K562 (cell line): ENCODE measurements at regions not wholly inside any gene's neighbourhood (a gene's known extent, or its start where the extent isn't known, plus 50 kb on each side); places are given as distances from the start of the nearest gene placed in this dataset.

Experiments used
- ATAC-seq: fragments of 200-7000 bp; cut with Tn5 transposase; 3 replicates; pipeline ENCODE4 v1.9.1; 2020; ENCODE audit warnings: moderate library complexity
- BruUV-seq: library from RNA; stranded (reverse); fragments of 400-500 nt; replicated peaks from 2 replicates; lab custom pipeline; 2021; lab: Mats Ljungman, UMichigan
- CTCF ChIA-PET: fragments of 300-600 bp; formaldehyde crosslinking; extraction: SDS; loops from one replicate; lab custom pipeline; 2021; ENCODE audit warnings: low intra/inter-chr PET ratio; lab: Yijun Ruan, JAX
- POLR2A ChIA-PET: fragments of 300-600, 350-650 bp; sonication (Branson Sonifier 250); formaldehyde crosslinking; extraction: SDS; loops from one replicate; lab custom pipeline; 2021; ENCODE audit warnings: antibody characterized with exemption, inconsistent platforms; lab: Yijun Ruan, JAX
- DNase-seq, 4 experiments: peaks; one replicate each; pipeline versions ENCODE4 v3.0.0 to v3.0.0-alpha.2; 2011 to 2018; ENCODE audit warnings: low spot score in 3 of 4, mixed read lengths in 3 of 4; ENCODE audit errors: extremely low read depth in 1 of 4
- FAIRE-seq: peaks from 2 replicates; lab custom pipeline; 2011; peaks lifted over from hg19 to GRCh38; lab: Jason Lieb, UNC
- H2AFZ ChIP-seq: 2 replicates; pipeline ENCODE4 v1.6.0; 2011; ENCODE audit warnings: low read depth, low read length, control low read depth, inconsistent platforms
- H3K27ac ChIP-seq: fragments of 200-600 bp; 3 replicates; pipeline ENCODE4 v1.8.0; 2011; ENCODE audit warnings: low read depth, mild to moderate bottlenecking, control low read depth, inconsistent platforms, low read length, moderate library complexity, mixed read lengths; ENCODE audit errors: extremely low read depth
- H3K27me3 ChIP-seq, 2 experiments: fragments of 300-600 bp in 1 of 2; 2 replicates in 1 of 2; 3 replicates in 1 of 2; pipeline versions ENCODE4 v1.6.0 to v1.8.0; 2011; ENCODE audit warnings: inconsistent platforms in 2 of 2, low read length in 2 of 2, mild to moderate bottlenecking in 1 of 2, mixed read lengths in 1 of 2, moderate library complexity in 1 of 2; ENCODE audit not compliant: control insufficient read depth in 2 of 2, insufficient read depth in 2 of 2
- H3K36me3 ChIP-seq: fragments of 300-600 bp; 3 replicates; pipeline ENCODE4 v1.8.0; 2011; ENCODE audit warnings: mild to moderate bottlenecking, low read length, inconsistent platforms; ENCODE audit not compliant: control insufficient read depth, insufficient read depth
- H3K4me1 ChIP-seq, 2 experiments: fragments of 200-600 bp in 1 of 2; replicated peaks in 1 of 2; 2 replicates in 1 of 2; 3 replicates in 1 of 2; pipeline versions ENCODE4 v1.5.1 to v1.8.0; 2011; ENCODE audit warnings: inconsistent platforms in 2 of 2, low read length in 2 of 2, mild to moderate bottlenecking in 1 of 2, mixed read lengths in 1 of 2, moderate library complexity in 1 of 2; ENCODE audit not compliant: control insufficient read depth in 2 of 2, insufficient read depth in 2 of 2
- H3K4me2 ChIP-seq: 2 replicates; pipeline ENCODE4 v1.6.1; 2011; ENCODE audit warnings: low read length, control low read depth, inconsistent platforms, mixed read lengths; ENCODE audit not compliant: insufficient read depth
- H3K4me3 ChIP-seq: fragments of 200-600 bp; sonication (generic), shearing (Covaris generic); 2 replicates; pipeline ENCODE4 v1.5.1; 2016; ENCODE audit warnings: control low read depth, inconsistent platforms
- H3K79me2 ChIP-seq: fragments of 200-600 bp; 3 replicates; pipeline ENCODE4 v1.8.0; 2011; ENCODE audit warnings: low read length, inconsistent platforms; ENCODE audit not compliant: control insufficient read depth, insufficient read depth
- H3K9ac ChIP-seq, 2 experiments: 2 replicates each; pipeline versions ENCODE4 v1.6.0 to v1.6.1; 2011; ENCODE audit warnings: low read depth in 2 of 2, low read length in 2 of 2, control low read depth in 1 of 2, inconsistent platforms in 1 of 2, mild to moderate bottlenecking in 1 of 2, mixed read lengths in 1 of 2; ENCODE audit not compliant: insufficient read depth in 1 of 2
- H3K9me1 ChIP-seq: one replicate; pipeline ENCODE4 v1.6.0; 2011; ENCODE audit warnings: inconsistent platforms, mild to moderate bottlenecking, low read length, moderate library complexity; ENCODE audit not compliant: control insufficient read depth, insufficient read depth
- H3K9me3 ChIP-seq: replicated peaks from 2 replicates; pipeline ENCODE4 v1.5.1; 2011; ENCODE audit warnings: low read depth, low read length, inconsistent platforms; ENCODE audit not compliant: control insufficient read depth, insufficient read depth
- H4K20me1 ChIP-seq: replicated peaks from 2 replicates; pipeline ENCODE4 v1.6.1; 2011; ENCODE audit warnings: low read length, inconsistent platforms, mixed read lengths; ENCODE audit not compliant: control insufficient read depth, insufficient read depth
- BRD4 ChIP-seq: fragments of 200-600 bp; sonication (generic); IDR thresholded peaks from 2 replicates; pipeline ENCODE4 v1.6.1; 2017; ENCODE audit warnings: inconsistent platforms
- ELF2 ChIP-seq: fragments of 250-450 bp; sonication (Bioruptor Pico); IDR thresholded peaks from 2 replicates; pipeline ENCODE4 v1.5.0; 2021; ENCODE audit warnings: mild to moderate bottlenecking
- FIP1L1 ChIP-seq: fragments of 200-400 bp; formaldehyde crosslinking; IDR thresholded peaks from 2 replicates; pipeline ENCODE4 v1.6.1; 2018; ENCODE audit warnings: mild to moderate bottlenecking, low read depth, low read length; ENCODE audit not compliant: poor library complexity, severe bottlenecking
- MCM5 ChIP-seq: fragments of 450-650 bp; IDR thresholded peaks from 2 replicates; pipeline ENCODE4 v1.6.1; 2016; ENCODE audit warnings: low read depth
- RBM25 ChIP-seq: fragments of 200-400 bp; formaldehyde crosslinking; IDR thresholded peaks from 2 replicates; pipeline ENCODE4 v1.6.1; 2018; ENCODE audit warnings: low read length, low read depth, moderate library complexity; ENCODE audit not compliant: severe bottlenecking
- ZNF239 ChIP-seq: fragments of 250-450 bp; sonication (Bioruptor Pico); IDR thresholded peaks from 2 replicates; pipeline ENCODE4 v1.4.0; 2020; ENCODE audit warnings: mild to moderate bottlenecking
- WGBS: fragments of 100-300 bp; shearing (Covaris generic); methylation state at CpG from one replicate; pipeline ENCODE4 v1.1.6; 2016; ENCODE audit warnings: low coverage, mixed read lengths; ENCODE audit not compliant: insufficient coverage; ENCODE audit errors: missing lambda C conversion rate; 5-methylcytosine and 5-hydroxymethylcytosine counted together
- in situ Hi-C: fragments of 300-500 bp; cut with MboI; formaldehyde crosslinking; loops from 4 replicates; pipeline ENCODE4 v1.15.0; 2018; ENCODE audit warnings: inconsistent platforms, mixed read lengths
- intact Hi-C: fragments of 100-400 bp; cut with micrococcal nuclease; formaldehyde crosslinking; loops from 2 replicates; pipeline ENCODE4 v1.14.2; 2022
- TF ChIP-seq, protein P1 (sequence below): sonication (generic); formaldehyde crosslinking; IDR thresholded peaks from 2 replicates; pipeline ENCODE4 v1.8.0; 2022; ENCODE audit warnings: mild to moderate bottlenecking, missing genetic modification reagents
- TF ChIP-seq, protein P2 (sequence below): fragments of 250-450 bp; sonication (Bioruptor Pico); IDR thresholded peaks from 2 replicates; pipeline ENCODE4 v1.5.0; 2021; ENCODE audit warnings: mild to moderate bottlenecking, borderline replicate concordance
- TF ChIP-seq, protein P3 (sequence below): IDR thresholded peaks from 2 replicates; pipeline ENCODE4 v1.6.1; 2012; ENCODE audit warnings: low read depth, low read length, improper control_type of control experiment, borderline replicate concordance

DNA sequence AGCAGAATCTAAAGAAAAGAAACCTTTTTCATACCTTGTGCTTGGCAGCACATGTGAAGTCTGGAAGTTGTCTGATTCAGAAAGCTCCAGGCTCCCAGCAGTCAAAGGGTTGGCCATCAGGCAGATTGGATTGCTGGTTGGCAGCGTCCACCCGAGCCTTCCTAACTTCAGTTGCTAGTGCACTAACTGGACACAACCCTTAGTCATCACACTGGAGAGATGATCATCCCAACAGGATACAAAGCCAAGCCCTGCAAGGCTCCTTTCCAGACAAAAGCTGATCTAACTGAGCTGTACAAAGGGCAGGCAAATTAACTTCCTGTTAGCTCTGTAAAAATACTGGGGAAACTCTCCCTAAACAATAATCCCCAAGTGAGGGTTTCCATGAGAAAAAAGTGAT is 185.6 kb downstream of the SNX18 start (continued):
- TF ChIP-seq, protein P1, sequence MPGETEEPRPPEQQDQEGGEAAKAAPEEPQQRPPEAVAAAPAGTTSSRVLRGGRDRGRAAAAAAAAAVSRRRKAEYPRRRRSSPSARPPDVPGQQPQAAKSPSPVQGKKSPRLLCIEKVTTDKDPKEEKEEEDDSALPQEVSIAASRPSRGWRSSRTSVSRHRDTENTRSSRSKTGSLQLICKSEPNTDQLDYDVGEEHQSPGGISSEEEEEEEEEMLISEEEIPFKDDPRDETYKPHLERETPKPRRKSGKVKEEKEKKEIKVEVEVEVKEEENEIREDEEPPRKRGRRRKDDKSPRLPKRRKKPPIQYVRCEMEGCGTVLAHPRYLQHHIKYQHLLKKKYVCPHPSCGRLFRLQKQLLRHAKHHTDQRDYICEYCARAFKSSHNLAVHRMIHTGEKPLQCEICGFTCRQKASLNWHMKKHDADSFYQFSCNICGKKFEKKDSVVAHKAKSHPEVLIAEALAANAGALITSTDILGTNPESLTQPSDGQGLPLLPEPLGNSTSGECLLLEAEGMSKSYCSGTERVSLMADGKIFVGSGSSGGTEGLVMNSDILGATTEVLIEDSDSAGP (CRISPR knock-in tag) = no peak
- TF ChIP-seq MCM5 = no peak
- TF ChIP-seq, protein P2, sequence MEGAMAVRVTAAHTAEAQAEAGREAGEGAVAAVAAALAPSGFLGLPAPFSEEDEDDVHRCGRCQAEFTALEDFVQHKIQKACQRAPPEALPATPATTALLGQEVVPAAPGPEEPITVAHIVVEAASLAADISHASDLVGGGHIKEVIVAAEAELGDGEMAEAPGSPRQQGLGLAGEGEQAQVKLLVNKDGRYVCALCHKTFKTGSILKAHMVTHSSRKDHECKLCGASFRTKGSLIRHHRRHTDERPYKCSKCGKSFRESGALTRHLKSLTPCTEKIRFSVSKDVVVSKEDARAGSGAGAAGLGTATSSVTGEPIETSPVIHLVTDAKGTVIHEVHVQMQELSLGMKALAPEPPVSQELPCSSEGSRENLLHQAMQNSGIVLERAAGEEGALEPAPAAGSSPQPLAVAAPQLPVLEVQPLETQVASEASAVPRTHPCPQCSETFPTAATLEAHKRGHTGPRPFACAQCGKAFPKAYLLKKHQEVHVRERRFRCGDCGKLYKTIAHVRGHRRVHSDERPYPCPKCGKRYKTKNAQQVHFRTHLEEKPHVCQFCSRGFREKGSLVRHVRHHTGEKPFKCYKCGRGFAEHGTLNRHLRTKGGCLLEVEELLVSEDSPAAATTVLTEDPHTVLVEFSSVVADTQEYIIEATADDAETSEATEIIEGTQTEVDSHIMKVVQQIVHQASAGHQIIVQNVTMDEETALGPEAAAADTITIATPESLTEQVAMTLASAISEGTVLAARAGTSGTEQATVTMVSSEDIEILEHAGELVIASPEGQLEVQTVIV (CRISPR knock-in tag) = no peak

DNA sequence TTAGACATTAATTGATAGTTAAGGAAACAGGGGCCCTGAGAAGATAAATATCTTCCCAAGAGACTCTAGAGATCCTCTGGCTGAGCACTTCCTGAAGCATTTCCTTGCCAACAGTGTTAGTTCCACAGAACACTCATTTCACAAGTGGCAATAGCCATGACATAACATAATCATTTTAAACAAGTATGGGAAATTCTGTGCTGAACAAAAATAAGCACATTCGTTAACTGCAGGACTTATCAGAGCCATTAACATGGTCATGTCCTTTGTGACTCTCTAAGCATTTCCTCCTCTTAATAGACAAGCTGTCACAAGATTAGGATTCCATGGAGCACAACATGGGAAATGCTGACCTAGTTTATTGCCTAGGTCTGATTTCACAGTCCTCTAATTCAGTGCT is 184.9 kb downstream of the SNX18 start:
- ChIA-PET CTCF (no interaction called here), POLR2A (no interaction called here)
- BruUV-seq = no TSS peak
- H3K4me1 ChIP-seq = no peaks in the 10 kb centered on the region
- in situ Hi-C loops (no loop called here), intact Hi-C loops (no loop called here)
- TF ChIP-seq RBM25 = peak; percentile 59
- peak; percentile 98 for TF ChIP-seq ZNF239 (CRISPR knock-in tag)
- TF ChIP-seq, protein P3, sequence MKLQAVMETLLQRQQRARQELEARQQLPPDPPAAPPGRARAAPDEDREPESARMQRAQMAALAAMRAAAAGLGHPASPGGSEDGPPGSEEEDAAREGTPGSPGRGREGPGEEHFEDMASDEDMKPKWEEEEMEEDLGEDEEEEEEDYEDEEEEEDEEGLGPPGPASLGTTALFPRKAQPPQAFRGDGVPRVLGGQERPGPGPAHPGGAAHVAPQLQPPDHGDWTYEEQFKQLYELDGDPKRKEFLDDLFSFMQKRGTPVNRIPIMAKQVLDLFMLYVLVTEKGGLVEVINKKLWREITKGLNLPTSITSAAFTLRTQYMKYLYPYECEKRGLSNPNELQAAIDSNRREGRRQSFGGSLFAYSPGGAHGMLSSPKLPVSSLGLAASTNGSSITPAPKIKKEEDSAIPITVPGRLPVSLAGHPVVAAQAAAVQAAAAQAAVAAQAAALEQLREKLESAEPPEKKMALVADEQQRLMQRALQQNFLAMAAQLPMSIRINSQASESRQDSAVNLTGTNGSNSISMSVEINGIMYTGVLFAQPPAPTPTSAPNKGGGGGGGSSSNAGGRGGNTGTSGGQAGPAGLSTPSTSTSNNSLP = no peak
- TF ChIP-seq FIP1L1 = no peak
- TF ChIP-seq ELF2 (CRISPR knock-in tag) = no peak
- TF ChIP-seq BRD4 = no peak
- H3K4me3 ChIP-seq = no peak overlapping the region
- no peak overlapping the region for H2AFZ ChIP-seq
- no peaks in the 10 kb centered on the region; the same call in 2 of the 3 replicates for H3K36me3 ChIP-seq
- ATAC-seq (no peak), FAIRE-seq (no peak), DNase-seq (no peak)
- no peaks in the 10 kb centered on the region for H3K9me1 ChIP-seq
- no peak overlapping the region for H3K9ac ChIP-seq
- no peak overlapping the region for H3K4me2 ChIP-seq
- no peaks in the 10 kb centered on the region for H3K79me2 ChIP-seq
- H3K27ac ChIP-seq = no peak overlapping the region
- WGBS = 31% methylated on average over 1 of the region's 1 CpG
- no peaks in the 10 kb centered on the region for H3K9me3 ChIP-seq
- H3K27me3 ChIP-seq = no peaks in the 10 kb centered on the region
- H4K20me1 ChIP-seq = no peaks in the 10 kb centered on the region
